ENCODE measurements at regions not wholly inside any gene's neighbourhood (a gene's known extent, or its start where the extent isn't known, plus 50 kb on each side); places are given as distances from the start of the nearest gene placed in this dataset.

- CTCF ChIA-PET (ENCODE audit: unreplicated experiment), result no interaction called here
- BruUV-seq (replicated peaks), result no TSS peak
- H3K4me3 ChIP-seq (ENCODE audit: low read depth, low read length, poor library complexity, severe bottlenecking), result no peak overlapping the region
- no peaks in the 10 kb centered on the region for H3K79me2 ChIP-seq (ENCODE audit: insufficient read depth, low read depth, low read length)
- H3K4me2 ChIP-seq (ENCODE audit: low read length), result no peak overlapping the region
- POLR2A ChIA-PET, result no interaction called here
- H3K27ac ChIP-seq (ENCODE audit: low read depth, low read length, poor library complexity, severe bottlenecking), result no peak overlapping the region
- intact Hi-C loops (cut with micrococcal nuclease; ENCODE audit: unreplicated experiment), result no loop called here
- no peaks in the 10 kb centered on the region for H3K36me3 ChIP-seq (ENCODE audit: insufficient read depth, low read length)
- no peaks in the 10 kb centered on the region for H3K4me1 ChIP-seq (ENCODE audit: insufficient read depth, low read length, poor library complexity, severe bottlenecking)
- H2AFZ ChIP-seq (ENCODE audit: low read length), result no peak overlapping the region
- DNase-seq (ENCODE audit: low spot score), result no peak
- no peaks in the 10 kb centered on the region for H3K9me3 ChIP-seq (ENCODE audit: low read length)
- H3K9me2 ChIP-seq (ENCODE audit: insufficient read depth, low read length), result no peaks in the 10 kb centered on the region
- H4K20me1 ChIP-seq (ENCODE audit: insufficient read depth, low read length), result no peaks in the 10 kb centered on the region
- no peak for TF ChIP-seq CTCF (conservative IDR thresholded peaks at IDR 0.05; ENCODE audit: low read length)
- TF ChIP-seq EZH2phosphoT487 (IDR thresholded peaks at IDR 0.05; ENCODE audit: borderline replicate concordance, low read depth, low read length), result no peak
These were observed 78.9 kb downstream of the IL21 start for GRCh38 chr4:122541996-122542395.

GRCh38 chr4:122540838-122541237 is 80.0 kb downstream of the IL21 start:
- no peak overlapping the region for H3K4me2 ChIP-seq (ENCODE audit: low read length)
- intact Hi-C loops (cut with micrococcal nuclease; ENCODE audit: unreplicated experiment), result no loop called here
- TF ChIP-seq CTCF (conservative IDR thresholded peaks at IDR 0.05; ENCODE audit: low read length) (no peak), EZH2phosphoT487 (IDR thresholded peaks at IDR 0.05; ENCODE audit: borderline replicate concordance, low read depth, low read length) (no peak)
- no peaks in the 10 kb centered on the region for H3K9me2 ChIP-seq (ENCODE audit: insufficient read depth, low read length)
- no peaks in the 10 kb centered on the region for H3K4me1 ChIP-seq (ENCODE audit: insufficient read depth, low read length, poor library complexity, severe bottlenecking)
- no peaks in the 10 kb centered on the region for H3K79me2 ChIP-seq (ENCODE audit: insufficient read depth, low read depth, low read length)
- H2AFZ ChIP-seq (ENCODE audit: low read length), result no peak overlapping the region
- no peaks in the 10 kb centered on the region for H3K9me3 ChIP-seq (ENCODE audit: low read length)
- DNase-seq (ENCODE audit: low spot score), result no peak
- POLR2A ChIA-PET, result no interaction called here
- H4K20me1 ChIP-seq (ENCODE audit: insufficient read depth, low read length), result no peaks in the 10 kb centered on the region
- CTCF ChIA-PET (ENCODE audit: unreplicated experiment), result no interaction called here
- no peaks in the 10 kb centered on the region for H3K36me3 ChIP-seq (ENCODE audit: insufficient read depth, low read length)
- H3K4me3 ChIP-seq (ENCODE audit: low read depth, low read length, poor library complexity, severe bottlenecking), result no peak overlapping the region
- H3K27ac ChIP-seq (ENCODE audit: low read depth, low read length, poor library complexity, severe bottlenecking), result no peak overlapping the region
- BruUV-seq (replicated peaks), result no TSS peak

DNA sequence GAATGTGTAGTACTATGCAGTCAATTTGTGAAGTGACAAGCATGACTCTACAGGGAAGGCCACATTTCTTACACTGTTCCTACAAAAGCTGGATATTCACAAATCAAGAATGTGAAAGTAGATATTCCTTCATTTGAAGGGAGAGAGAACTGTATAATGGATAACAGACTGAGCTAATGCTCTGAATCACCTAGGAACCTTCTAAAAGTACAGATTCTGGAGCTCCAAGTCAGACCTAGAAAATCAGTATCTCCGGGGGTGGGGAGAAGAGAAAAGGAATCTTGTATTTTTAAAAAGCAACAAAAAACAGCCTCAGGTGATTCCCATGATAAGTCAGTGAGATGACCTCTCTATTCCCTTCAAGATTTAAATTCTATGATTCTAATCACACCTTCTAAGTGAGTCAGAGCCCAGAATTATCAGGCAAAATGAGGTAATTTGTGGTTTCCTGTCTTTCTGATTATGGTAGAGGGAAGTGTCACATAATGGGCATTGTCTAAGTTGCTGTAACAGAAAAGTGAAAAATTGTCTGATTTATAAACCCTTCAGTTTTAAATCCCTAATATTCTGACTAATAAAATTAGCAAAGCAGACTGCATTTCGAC is 80.9 kb downstream of the IL21 start:
- no peaks in the 10 kb centered on the region for H3K4me1 ChIP-seq (ENCODE audit: insufficient read depth, low read length, poor library complexity, severe bottlenecking)
- H4K20me1 ChIP-seq (ENCODE audit: insufficient read depth, low read length), result no peaks in the 10 kb centered on the region
- H3K4me3 ChIP-seq (ENCODE audit: low read depth, low read length, poor library complexity, severe bottlenecking), result no peak overlapping the region
- no peak overlapping the region for H2AFZ ChIP-seq (ENCODE audit: low read length)
- H3K27ac ChIP-seq (ENCODE audit: low read depth, low read length, poor library complexity, severe bottlenecking), result no peak overlapping the region
- H3K9me3 ChIP-seq (ENCODE audit: low read length), result no peaks in the 10 kb centered on the region
- POLR2A ChIA-PET, result no interaction called here
- DNase-seq (ENCODE audit: low spot score), result no peak
- no TSS peak for BruUV-seq (replicated peaks)
- TF ChIP-seq CTCF (conservative IDR thresholded peaks at IDR 0.05; ENCODE audit: low read length) (no peak), EZH2phosphoT487 (IDR thresholded peaks at IDR 0.05; ENCODE audit: borderline replicate concordance, low read depth, low read length) (no peak)
- H3K36me3 ChIP-seq (ENCODE audit: insufficient read depth, low read length), result no peaks in the 10 kb centered on the region
- no peaks in the 10 kb centered on the region for H3K79me2 ChIP-seq (ENCODE audit: insufficient read depth, low read depth, low read length)
- intact Hi-C loops (cut with micrococcal nuclease; ENCODE audit: unreplicated experiment), result no loop called here
- CTCF ChIA-PET (ENCODE audit: unreplicated experiment), result no interaction called here
- H3K4me2 ChIP-seq (ENCODE audit: low read length), result no peak overlapping the region
- H3K9me2 ChIP-seq (ENCODE audit: insufficient read depth, low read length), result no peaks in the 10 kb centered on the region

All from OCI-LY7 (cell line).